H9 (cell line): ENCODE measurements at regions not wholly inside any gene's neighbourhood (a gene's known extent, or its start where the extent isn't known, plus 50 kb on each side); places are given as distances from the start of the nearest gene placed in this dataset.

Source experiments
- DNase-seq: peaks from one replicate; pipeline ENCODE4 v3.0.0-alpha.2; 2017
- H2AFZ ChIP-seq: one replicate; pipeline ENCODE4 v1.6.1; 2013; ENCODE audit warnings: mild to moderate bottlenecking, low read length, control low read depth, moderate library complexity
- H2AK5ac ChIP-seq: 2 replicates; pipeline ENCODE4 v1.6.1; 2013; ENCODE audit warnings: low read length, control low read depth, mixed read lengths; ENCODE audit not compliant: insufficient read length
- H2BK120ac ChIP-seq: one replicate; pipeline ENCODE4 v1.6.1; 2013; ENCODE audit warnings: low read depth, mild to moderate bottlenecking, low read length, control low read depth, inconsistent platforms; ENCODE audit not compliant: poor library complexity, severe bottlenecking
- H2BK12ac ChIP-seq: 2 replicates; pipeline ENCODE4 v1.6.1; 2013; ENCODE audit warnings: low read length, control low read depth, mixed read lengths, low read depth; ENCODE audit not compliant: insufficient read length
- H2BK15ac ChIP-seq: 2 replicates; pipeline ENCODE4 v1.6.1; 2013; ENCODE audit warnings: low read depth, low read length, control low read depth
- H2BK20ac ChIP-seq: one replicate; pipeline ENCODE4 v1.6.1; 2013; ENCODE audit warnings: low read depth, mild to moderate bottlenecking, low read length, control low read depth, inconsistent platforms; ENCODE audit not compliant: poor library complexity, severe bottlenecking
- H2BK5ac ChIP-seq: 2 replicates; pipeline ENCODE4 v1.6.1; 2013; ENCODE audit warnings: low read length, control low read depth, mixed read lengths; ENCODE audit not compliant: insufficient read length
- H3K14ac ChIP-seq: 2 replicates; pipeline ENCODE4 v1.6.1; 2013; ENCODE audit warnings: low read length, control low read depth; ENCODE audit not compliant: insufficient read depth
- H3K18ac ChIP-seq: 2 replicates; pipeline ENCODE4 v1.6.1; 2013; ENCODE audit warnings: low read depth, mild to moderate bottlenecking, mixed read lengths, low read length, control low read depth; ENCODE audit not compliant: insufficient read length
- H3K23ac ChIP-seq: 2 replicates; pipeline ENCODE4 v1.6.1; 2013; ENCODE audit warnings: low read length, control low read depth, mixed read lengths, low read depth; ENCODE audit not compliant: insufficient read length
- H3K23me2 ChIP-seq: 2 replicates; pipeline ENCODE4 v1.6.1; 2013; ENCODE audit warnings: low read depth, mild to moderate bottlenecking, mixed read lengths, low read length, control low read depth; ENCODE audit not compliant: insufficient read length, poor library complexity, severe bottlenecking
- H3K27ac ChIP-seq: 2 replicates; pipeline ENCODE4 v1.5.1; 2013; ENCODE audit warnings: low read length, control low read depth, mixed read lengths, low read depth; ENCODE audit not compliant: insufficient read length
- H3K27me3 ChIP-seq: 2 replicates; pipeline ENCODE4 v1.6.1; 2013; ENCODE audit warnings: low read length, control low read depth, inconsistent platforms; ENCODE audit not compliant: insufficient read depth
- H3K4ac ChIP-seq: 2 replicates; pipeline ENCODE4 v1.6.1; 2013; ENCODE audit warnings: low read depth, mild to moderate bottlenecking, control low read depth, inconsistent platforms, low read length, moderate library complexity
- H3K4me1 ChIP-seq: 2 replicates; pipeline ENCODE4 v1.6.1; 2013; ENCODE audit warnings: low read length, control low read depth, inconsistent platforms; ENCODE audit not compliant: insufficient read depth
- H3K4me2 ChIP-seq: 2 replicates; pipeline ENCODE4 v1.6.1; 2013; ENCODE audit warnings: low read length, control low read depth, mixed read lengths; ENCODE audit not compliant: insufficient read length, insufficient read depth
- H3K56ac ChIP-seq: 2 replicates; pipeline ENCODE4 v1.6.1; 2013; ENCODE audit warnings: low read depth, mild to moderate bottlenecking, mixed read lengths, low read length, control low read depth; ENCODE audit not compliant: insufficient read length
- H3K79me1 ChIP-seq: 2 replicates; pipeline ENCODE4 v1.6.1; 2013; ENCODE audit warnings: low read depth, mild to moderate bottlenecking, moderate library complexity, low read length, control low read depth, inconsistent platforms; ENCODE audit not compliant: insufficient read depth, poor library complexity, severe bottlenecking
- H3K79me2 ChIP-seq: 2 replicates; pipeline ENCODE4 v1.6.1; 2013; ENCODE audit warnings: low read length, control low read depth, inconsistent platforms; ENCODE audit not compliant: insufficient read depth
- H3K9ac ChIP-seq: 2 replicates; pipeline ENCODE4 v1.6.1; 2013; ENCODE audit warnings: low read length, control low read depth, mixed read lengths; ENCODE audit not compliant: insufficient read length; ENCODE audit errors: extremely low read depth
- H3K9me3 ChIP-seq: one replicate; pipeline ENCODE4 v1.6.1; 2013; ENCODE audit warnings: low read depth, low read length, inconsistent platforms; ENCODE audit not compliant: control insufficient read depth
- H3T11ph ChIP-seq: one replicate; pipeline ENCODE4 v1.6.1; 2013; ENCODE audit warnings: mild to moderate bottlenecking, low read length, control low read depth, inconsistent platforms
- H4K20me1 ChIP-seq: one replicate; pipeline ENCODE4 v1.6.1; 2013; ENCODE audit not compliant: control insufficient read depth, insufficient read length, insufficient read depth
- H4K5ac ChIP-seq: 2 replicates; pipeline ENCODE4 v1.6.1; 2013; ENCODE audit warnings: low read depth, mild to moderate bottlenecking, mixed read lengths, low read length, control low read depth; ENCODE audit not compliant: insufficient read length
- H4K8ac ChIP-seq: replicated peaks from 2 replicates; pipeline ENCODE4 v1.6.1; 2013; ENCODE audit warnings: low read length, control low read depth, mixed read lengths, low read depth; ENCODE audit not compliant: insufficient read length
- H4K91ac ChIP-seq: 2 replicates; pipeline ENCODE4 v1.6.1; 2013; ENCODE audit warnings: low read depth, mild to moderate bottlenecking, moderate library complexity, mixed read lengths, low read length, control low read depth; ENCODE audit not compliant: insufficient read length
- H3K27ac Mint-ChIP-seq, 3 experiments: 2 replicates in 2 of 3; 3 replicates in 1 of 3; pipeline ENCODE4 v1.8.0; 2020 to 2021; ENCODE audit warnings: mixed read lengths in 3 of 3, mild to moderate bottlenecking in 1 of 3, moderate library complexity in 1 of 3
- H3K27me3 Mint-ChIP-seq: 2 replicates; pipeline ENCODE4 v1.8.0; 2021; ENCODE audit warnings: low read depth, mild to moderate bottlenecking, moderate library complexity, mixed read lengths
- H3K36me3 Mint-ChIP-seq, 3 experiments: 2 replicates in 2 of 3; 3 replicates in 1 of 3; pipeline ENCODE4 v1.8.0; 2020 to 2021; ENCODE audit warnings: low read depth in 3 of 3, mixed read lengths in 3 of 3; ENCODE audit not compliant: insufficient read depth in 1 of 3
- H3K4me1 Mint-ChIP-seq, 2 experiments: 2 replicates each; pipeline ENCODE4 v1.8.0; 2020; ENCODE audit warnings: mixed read lengths in 2 of 2
- H3K4me3 Mint-ChIP-seq, 2 experiments: 2 replicates in 1 of 2; 3 replicates in 1 of 2; pipeline ENCODE4 v1.8.0; 2020 to 2021; ENCODE audit warnings: mild to moderate bottlenecking in 2 of 2, mixed read lengths in 2 of 2, moderate library complexity in 1 of 2
- H3K9me3 Mint-ChIP-seq, 2 experiments: 2 replicates in 1 of 2; 3 replicates in 1 of 2; pipeline ENCODE4 v1.8.0; 2020; ENCODE audit warnings: mild to moderate bottlenecking in 2 of 2, mixed read lengths in 2 of 2, moderate library complexity in 1 of 2
- CTCF ChIP-seq: fragments of 200-600 bp; sonication (generic); conservative IDR thresholded peaks from 3 replicates; pipeline ENCODE4 v1.8.0; 2021; ENCODE audit warnings: antibody characterized with exemption, mild to moderate bottlenecking
- WGBS: extraction: QIAGEN DNeasy Blood & Tissue Kit; methylation state at CpG from one replicate; pipeline ENCODE4 v1.1.7; 2013; ENCODE audit warnings: missing lambda C conversion rate, low lambda C conversion rate, mixed read lengths; ENCODE audit not compliant: insufficient read length; ENCODE audit errors: extremely low coverage; 5-methylcytosine and 5-hydroxymethylcytosine counted together

DNA sequence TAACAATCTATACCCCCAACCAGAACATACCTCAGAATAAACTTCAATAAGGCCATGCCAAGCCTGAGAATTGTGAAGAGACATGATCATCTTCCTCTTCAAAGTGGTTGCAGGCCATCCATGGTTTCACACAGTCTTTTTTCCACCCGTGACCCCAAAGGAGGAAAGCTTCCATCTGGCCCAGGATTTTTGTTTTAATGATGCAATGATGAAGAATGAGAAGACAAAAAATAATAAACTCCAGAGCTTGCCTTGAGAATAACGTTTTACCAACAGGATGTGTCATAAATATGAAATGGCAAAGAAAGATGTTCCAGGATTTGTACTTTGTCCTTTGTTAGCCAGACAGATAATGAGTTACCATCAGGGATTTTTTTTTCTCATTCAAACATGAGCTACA is 201.9 kb downstream of the WNT5A start:
- Histone ChIP-seq H3T11ph (no peak overlapping the region), H2BK15ac (no peak overlapping the region), H3K9me3 (no peaks in the 10 kb centered on the region), H2BK12ac (no peak overlapping the region), H3K23ac (no peak overlapping the region), H4K20me1 (no peaks in the 10 kb centered on the region), H3K27ac (no peak overlapping the region), H2BK120ac (no peak overlapping the region), H3K18ac (no peak overlapping the region), H2AFZ (no peak overlapping the region), H3K23me2 (no peaks in the 10 kb centered on the region), H3K4me1 (peaks cover 5% of the 10 kb centered on the region; the same call in 1 of the 2 replicates), H4K91ac (no peak overlapping the region), H3K4ac (no peak overlapping the region), H4K8ac (no peak overlapping the region), H3K79me2 (no peaks in the 10 kb centered on the region), H3K14ac (no peak overlapping the region), H2AK5ac (no peak overlapping the region), H3K27me3 (no peaks in the 10 kb centered on the region), H3K9ac (no peak overlapping the region), H4K5ac (no peak overlapping the region), H3K56ac (no peak overlapping the region), H3K79me1 (no peaks in the 10 kb centered on the region), H3K4me2 (no peak overlapping the region), H2BK20ac (no peak overlapping the region), H2BK5ac (no peak overlapping the region)
- no peaks in the 10 kb centered on the region; a peak in 2 of 7 replicates for H3K36me3 Mint-ChIP-seq
- WGBS, result no CpG with 5 or more reads among the region's 2 CpGs
- no peak for TF ChIP-seq CTCF
- no peaks in the 10 kb centered on the region; the same call in 1 of the 2 replicates for H3K27me3 Mint-ChIP-seq
- H3K4me1 Mint-ChIP-seq, result peaks cover 18 to 19% of the 10 kb centered on the region in 2 experiments
- DNase-seq, result no peak
- H3K27ac Mint-ChIP-seq, result no peak overlapping the region
- no peak overlapping the region for H3K4me3 Mint-ChIP-seq
- H3K9me3 Mint-ChIP-seq, result no peaks in the 10 kb centered on the region; a peak in 2 of 5 replicates
